ENCODE measurements at regions not wholly inside any gene's neighbourhood (a gene's known extent, or its start where the extent isn't known, plus 50 kb on each side); places are given as distances from the start of the nearest gene placed in this dataset.

GRCh38 chr5:133713751-133714150 is 101.4 kb upstream of the FSTL4 start:
- H3K4me2 ChIP-seq (ENCODE audit: insufficient read depth in 1 of 2, low read depth in 2 of 2, low read length in 2 of 2), result no peak overlapping the region
- TF ChIP-seq KDM1A (IDR thresholded peaks at IDR 0.05; ENCODE audit: borderline replicate concordance, low read length) (no peak), BRCA1 (IDR thresholded peaks at IDR 0.05; ENCODE audit: low read depth, low read length) (no peak), SUZ12 (IDR thresholded peaks at IDR 0.05; ENCODE audit: low read length) (no peak), ASH2L (IDR thresholded peaks at IDR 0.05; ENCODE audit: low read length) (no peak), TAF1 (IDR thresholded peaks at IDR 0.05; ENCODE audit: low read depth, low read length) (no peak), RXRA (IDR thresholded peaks at IDR 0.05; ENCODE audit: insufficient read depth, low read depth, low read length) (no peak), ZNF274 (IDR thresholded peaks at IDR 0.05; ENCODE audit: borderline replicate concordance, extremely low read depth, low read length) (no peak), BACH1 (IDR thresholded peaks at IDR 0.05; ENCODE audit: low read length) (no peak), KDM4A (IDR thresholded peaks at IDR 0.05; ENCODE audit: low read depth, low read length, severe bottlenecking) (no peak), CBX5 (IDR thresholded peaks at IDR 0.05; ENCODE audit: low read depth, low read length) (no peak), TAF7 (optimal IDR thresholded peaks at IDR 0.05; ENCODE audit: borderline replicate concordance, low read depth, low read length) (no peak), EP300 (IDR thresholded peaks at IDR 0.05; ENCODE audit: borderline replicate concordance in 1 of 2, low read depth in 2 of 2, low read length in 2 of 2) (no peak), CHD2 (IDR thresholded peaks at IDR 0.05; ENCODE audit: low read length) (no peak), RBBP5 (IDR thresholded peaks at IDR 0.05; ENCODE audit: borderline replicate concordance, low read depth, low read length) (no peak), HDAC6 (IDR thresholded peaks at IDR 0.05; ENCODE audit: low read depth, low read length) (no peak), SAP30 (IDR thresholded peaks at IDR 0.05; ENCODE audit: insufficient read depth, insufficient replicate concordance, low read length) (no peak)

More at GRCh38 chr5:133713751-133714150, 101.4 kb upstream of the FSTL4 start:
- DNase-seq (ENCODE audit: low read depth in 1 of 2, low spot score in 2 of 2) (no peak), FAIRE-seq (no peak)
- Histone ChIP-seq H3K14ac (ENCODE audit: insufficient read length) (no peak overlapping the region), H3K23ac (ENCODE audit: insufficient read length) (no peak overlapping the region), H3K9ac (replicated peaks in 1 of 4; ENCODE audit: extremely low read depth in 1 of 4, low read depth in 3 of 4, low read length in 3 of 4) (no peak overlapping the region), H3K4me1 (replicated peaks in 1 of 4; ENCODE audit: control insufficient read depth in 3 of 4, insufficient read depth in 4 of 4, low read length in 3 of 4) (no peaks in the 10 kb centered on the region), H2BK5ac (ENCODE audit: low read depth, low read length) (no peak overlapping the region), H3K79me2 (ENCODE audit: control insufficient read depth in 1 of 2, insufficient read depth in 2 of 2, low read length in 2 of 2) (no peaks in the 10 kb centered on the region), H3K9me3 (ENCODE audit: insufficient read depth in 2 of 2, low read depth in 1 of 2, low read length in 1 of 2) (no peaks in the 10 kb centered on the region), H2BK120ac (replicated peaks; ENCODE audit: low read depth, low read length) (no peak overlapping the region), H4K8ac (ENCODE audit: extremely low read depth, insufficient read depth, low read length) (no peak overlapping the region), H4K91ac (replicated peaks; ENCODE audit: insufficient read length, low read length) (no peak overlapping the region), H3K4me3 (ENCODE audit: extremely low read depth in 1 of 4, insufficient read depth in 2 of 4, low read depth in 3 of 4, low read length in 4 of 4) (no peak overlapping the region), H3K56ac (replicated peaks; ENCODE audit: insufficient read length, low read depth, low read length) (no peak overlapping the region), H3K36me3 (ENCODE audit: control insufficient read depth in 2 of 4, insufficient read depth in 4 of 4, low read length in 3 of 4) (no peaks in the 10 kb centered on the region), H3K27ac (ENCODE audit: low read depth, low read length) (no peak overlapping the region), H2AFZ (ENCODE audit: low read length) (no peak overlapping the region), H2BK15ac (ENCODE audit: low read length) (no peak overlapping the region), H2BK12ac (ENCODE audit: low read depth, low read length) (no peak overlapping the region), H3K18ac (ENCODE audit: extremely low read depth, low read length) (no peak overlapping the region), H3K4ac (replicated peaks; ENCODE audit: insufficient read length, low read depth, low read length) (no peak overlapping the region), H4K20me1 (replicated peaks in 1 of 2; ENCODE audit: control insufficient read depth in 1 of 2, insufficient read depth in 2 of 2, low read length in 2 of 2) (no peaks in the 10 kb centered on the region), H2AK5ac (ENCODE audit: low read depth, low read length) (no peak overlapping the region), H3K27me3 (replicated peaks in 1 of 4; ENCODE audit: control insufficient read depth in 3 of 4, extremely low read depth in 1 of 4, insufficient read depth in 3 of 4, low read length in 3 of 4) (no peaks in the 10 kb centered on the region; a peak in 1 of 7 replicates), H4K5ac (ENCODE audit: insufficient read length, low read depth, low read length) (no peak overlapping the region), H2BK20ac (ENCODE audit: low read length) (no peak overlapping the region), H3K23me2 (ENCODE audit: low read depth, low read length) (no peaks in the 10 kb centered on the region), H3K79me1 (ENCODE audit: low read depth, low read length) (no peaks in the 10 kb centered on the region)
- CTCF ChIA-PET (ENCODE audit: partially characterized antibody), result interaction anchor here (1.1 to 2.0 kb wide), 6 partner anchors 10 to 338 kb away, joined by 3 to 7 read pairs (median 4); no protein-coding TSS in a partner anchor
- POLR2A ChIA-PET (ENCODE audit: partially characterized antibody), result no interaction called here
- WGBS, 2 experiments (ENCODE audit: extremely low coverage in 1 of 2, insufficient coverage in 1 of 2, insufficient read length in 1 of 2, insufficient replicate concordance in 2 of 2, low coverage in 1 of 2, low lambda C conversion rate in 2 of 2, missing lambda C conversion rate in 1 of 2), result 83% methylated on average over 6 of the region's 6 CpGs; no CpG with 5 or more reads in 1 of the 2 experiments
